WTC11 (cell line): ENCODE measurements at regions not wholly inside any gene's neighbourhood (a gene's known extent, or its start where the extent isn't known, plus 50 kb on each side); places are given as distances from the start of the nearest gene placed in this dataset.

ENCODE experiments used
- CTCF ChIP-seq: fragments of 200-600 bp; IDR thresholded peaks from 2 replicates; pipeline ENCODE4 v1.8.0; 2022; ENCODE audit warnings: antibody characterized with exemption
- IRF2 ChIP-seq: sonication (generic); formaldehyde crosslinking; IDR thresholded peaks from 2 replicates; pipeline ENCODE4 v1.8.0; 2022; ENCODE audit warnings: low read depth, missing genetic modification reagents, borderline replicate concordance
- TF ChIP-seq, protein P1 (sequence below): sonication (generic); formaldehyde crosslinking; conservative IDR thresholded peaks from 2 replicates; pipeline ENCODE4 v1.8.1; 2023; ENCODE audit warnings: mild to moderate bottlenecking, low read depth, missing genetic modification reagents, moderate library complexity

DNA sequence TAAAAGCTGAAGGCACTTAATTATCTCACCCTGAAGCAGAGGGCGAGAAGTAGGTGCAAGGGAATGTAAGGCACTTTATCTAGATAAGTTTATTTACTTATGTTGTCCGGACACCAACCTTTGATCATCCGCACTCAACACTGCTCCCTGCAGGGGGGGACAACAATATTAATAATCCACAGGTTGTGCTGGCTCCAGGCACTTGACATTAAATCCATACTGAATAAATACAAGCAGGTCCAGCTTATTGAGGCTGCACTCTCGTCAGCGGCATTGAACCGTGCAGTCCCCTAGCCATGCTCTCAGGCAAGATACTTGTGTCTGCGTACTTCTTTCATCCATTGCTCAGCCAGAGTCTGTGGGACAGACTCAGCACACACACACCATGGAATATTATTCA is 374.5 kb upstream of the NBEA start:
- no peak for TF ChIP-seq IRF2 (CRISPR knock-in tag)
- no peak for TF ChIP-seq CTCF
- TF ChIP-seq, protein P1, sequence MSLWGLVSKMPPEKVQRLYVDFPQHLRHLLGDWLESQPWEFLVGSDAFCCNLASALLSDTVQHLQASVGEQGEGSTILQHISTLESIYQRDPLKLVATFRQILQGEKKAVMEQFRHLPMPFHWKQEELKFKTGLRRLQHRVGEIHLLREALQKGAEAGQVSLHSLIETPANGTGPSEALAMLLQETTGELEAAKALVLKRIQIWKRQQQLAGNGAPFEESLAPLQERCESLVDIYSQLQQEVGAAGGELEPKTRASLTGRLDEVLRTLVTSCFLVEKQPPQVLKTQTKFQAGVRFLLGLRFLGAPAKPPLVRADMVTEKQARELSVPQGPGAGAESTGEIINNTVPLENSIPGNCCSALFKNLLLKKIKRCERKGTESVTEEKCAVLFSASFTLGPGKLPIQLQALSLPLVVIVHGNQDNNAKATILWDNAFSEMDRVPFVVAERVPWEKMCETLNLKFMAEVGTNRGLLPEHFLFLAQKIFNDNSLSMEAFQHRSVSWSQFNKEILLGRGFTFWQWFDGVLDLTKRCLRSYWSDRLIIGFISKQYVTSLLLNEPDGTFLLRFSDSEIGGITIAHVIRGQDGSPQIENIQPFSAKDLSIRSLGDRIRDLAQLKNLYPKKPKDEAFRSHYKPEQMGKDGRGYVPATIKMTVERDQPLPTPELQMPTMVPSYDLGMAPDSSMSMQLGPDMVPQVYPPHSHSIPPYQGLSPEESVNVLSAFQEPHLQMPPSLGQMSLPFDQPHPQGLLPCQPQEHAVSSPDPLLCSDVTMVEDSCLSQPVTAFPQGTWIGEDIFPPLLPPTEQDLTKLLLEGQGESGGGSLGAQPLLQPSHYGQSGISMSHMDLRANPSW (CRISPR knock-in tag), result no peak
